Neural progenitor cell (in vitro differentiated cells): ENCODE measurements at regions not wholly inside any gene's neighbourhood (a gene's known extent, or its start where the extent isn't known, plus 50 kb on each side); places are given as distances from the start of the nearest gene placed in this dataset.

Experiments
- EZH2 ChIP-seq: fragments of 200-600 bp; sonication (generic); IDR thresholded peaks from 2 replicates; pipeline ENCODE4 v1.6.1; 2017; ENCODE audit warnings: antibody characterized with exemption, mild to moderate bottlenecking, moderate library complexity
- EZH2phosphoT487 ChIP-seq: fragments of 200-600 bp; sonication (generic); IDR thresholded peaks from 2 replicates; pipeline ENCODE4 v1.6.1; 2017; ENCODE audit warnings: antibody characterized with exemption
- TF ChIP-seq, protein P1 (sequence below): fragments of 200-600 bp; sonication (generic); IDR thresholded peaks from 2 replicates; pipeline ENCODE4 v1.5.1; 2017; ENCODE audit warnings: antibody characterized with exemption, mild to moderate bottlenecking

DNA sequence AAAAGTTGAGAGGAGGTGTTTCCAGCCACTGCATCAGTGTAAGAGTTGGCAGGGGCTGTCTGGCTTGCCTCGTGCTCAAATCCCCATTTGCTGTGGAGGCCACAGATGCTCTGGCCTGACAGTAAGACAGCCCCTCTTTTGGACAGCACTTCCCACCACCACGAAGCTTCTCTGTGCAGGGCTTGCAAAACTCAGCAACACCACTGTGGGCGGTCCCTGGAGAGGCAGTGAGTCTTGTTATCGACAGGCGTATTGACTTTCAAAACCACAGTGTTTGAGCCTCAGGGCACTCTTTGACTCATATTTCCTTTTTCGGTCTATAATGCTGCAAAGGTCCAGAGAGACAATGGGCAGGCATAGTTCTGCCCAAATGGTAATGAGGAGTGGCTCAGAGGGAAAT lies 539.5 kb downstream of the EBF1 start:
- no peak for TF ChIP-seq EZH2
- TF ChIP-seq, protein P1, sequence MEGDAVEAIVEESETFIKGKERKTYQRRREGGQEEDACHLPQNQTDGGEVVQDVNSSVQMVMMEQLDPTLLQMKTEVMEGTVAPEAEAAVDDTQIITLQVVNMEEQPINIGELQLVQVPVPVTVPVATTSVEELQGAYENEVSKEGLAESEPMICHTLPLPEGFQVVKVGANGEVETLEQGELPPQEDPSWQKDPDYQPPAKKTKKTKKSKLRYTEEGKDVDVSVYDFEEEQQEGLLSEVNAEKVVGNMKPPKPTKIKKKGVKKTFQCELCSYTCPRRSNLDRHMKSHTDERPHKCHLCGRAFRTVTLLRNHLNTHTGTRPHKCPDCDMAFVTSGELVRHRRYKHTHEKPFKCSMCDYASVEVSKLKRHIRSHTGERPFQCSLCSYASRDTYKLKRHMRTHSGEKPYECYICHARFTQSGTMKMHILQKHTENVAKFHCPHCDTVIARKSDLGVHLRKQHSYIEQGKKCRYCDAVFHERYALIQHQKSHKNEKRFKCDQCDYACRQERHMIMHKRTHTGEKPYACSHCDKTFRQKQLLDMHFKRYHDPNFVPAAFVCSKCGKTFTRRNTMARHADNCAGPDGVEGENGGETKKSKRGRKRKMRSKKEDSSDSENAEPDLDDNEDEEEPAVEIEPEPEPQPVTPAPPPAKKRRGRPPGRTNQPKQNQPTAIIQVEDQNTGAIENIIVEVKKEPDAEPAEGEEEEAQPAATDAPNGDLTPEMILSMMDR = no peak
- no peak for TF ChIP-seq EZH2phosphoT487
